Bronchial epithelial cell (primary cell): ENCODE measurements at regions not wholly inside any gene's neighbourhood (a gene's known extent, or its start where the extent isn't known, plus 50 kb on each side); places are given as distances from the start of the nearest gene placed in this dataset.

Experiments used
- DNase-seq: peaks from one replicate; pipeline ENCODE4 v3.0.0-alpha.2; 2010; ENCODE audit warnings: low read depth
- FAIRE-seq: peaks from 2 replicates; lab custom pipeline; 2011; peaks lifted over from hg19 to GRCh38; lab: Jason Lieb, UNC
- H3K27me3 ChIP-seq: 2 replicates; pipeline ENCODE4 v1.5.1; 2011; ENCODE audit warnings: low read length; ENCODE audit not compliant: control insufficient read depth, insufficient read depth
- H3K36me3 ChIP-seq: 2 replicates; pipeline ENCODE4 v1.5.1; 2011; ENCODE audit warnings: low read length; ENCODE audit not compliant: control insufficient read depth, insufficient read depth
- H3K4me3 ChIP-seq: 2 replicates; pipeline ENCODE4 v1.5.1; 2011; ENCODE audit warnings: mild to moderate bottlenecking, low read depth, low read length, control low read depth
- TF ChIP-seq, protein P1 (sequence below): IDR thresholded peaks from 2 replicates; pipeline ENCODE4 v1.5.1; 2011; ENCODE audit warnings: mild to moderate bottlenecking, moderate library complexity, low read length, control low read depth, inconsistent platforms; ENCODE audit not compliant: insufficient read depth, severe bottlenecking

DNA sequence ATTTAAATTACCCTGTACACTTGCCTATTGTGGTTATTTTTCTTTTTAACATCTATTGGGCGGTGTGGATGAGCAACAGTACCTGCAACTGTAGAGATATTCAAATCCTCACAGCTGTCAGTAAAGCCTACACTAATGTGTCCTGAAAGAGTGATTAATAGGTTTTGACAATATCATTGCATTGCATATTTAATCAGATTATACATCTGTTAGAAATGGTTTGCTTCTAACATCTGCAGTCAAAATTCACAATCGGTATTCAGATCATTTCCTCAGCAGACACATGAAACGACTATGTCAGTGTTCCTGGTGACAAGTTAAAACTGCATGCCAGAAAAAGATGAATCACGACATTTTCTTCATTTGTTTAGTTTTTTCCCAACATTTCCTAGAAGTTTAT lies 254.6 kb upstream of the EPHA5 start:
- H3K27me3 ChIP-seq = no peaks in the 10 kb centered on the region
- FAIRE-seq = no peak
- DNase-seq = no peak
- no peak overlapping the region for H3K4me3 ChIP-seq
- H3K36me3 ChIP-seq = no peaks in the 10 kb centered on the region
- TF ChIP-seq, protein P1, sequence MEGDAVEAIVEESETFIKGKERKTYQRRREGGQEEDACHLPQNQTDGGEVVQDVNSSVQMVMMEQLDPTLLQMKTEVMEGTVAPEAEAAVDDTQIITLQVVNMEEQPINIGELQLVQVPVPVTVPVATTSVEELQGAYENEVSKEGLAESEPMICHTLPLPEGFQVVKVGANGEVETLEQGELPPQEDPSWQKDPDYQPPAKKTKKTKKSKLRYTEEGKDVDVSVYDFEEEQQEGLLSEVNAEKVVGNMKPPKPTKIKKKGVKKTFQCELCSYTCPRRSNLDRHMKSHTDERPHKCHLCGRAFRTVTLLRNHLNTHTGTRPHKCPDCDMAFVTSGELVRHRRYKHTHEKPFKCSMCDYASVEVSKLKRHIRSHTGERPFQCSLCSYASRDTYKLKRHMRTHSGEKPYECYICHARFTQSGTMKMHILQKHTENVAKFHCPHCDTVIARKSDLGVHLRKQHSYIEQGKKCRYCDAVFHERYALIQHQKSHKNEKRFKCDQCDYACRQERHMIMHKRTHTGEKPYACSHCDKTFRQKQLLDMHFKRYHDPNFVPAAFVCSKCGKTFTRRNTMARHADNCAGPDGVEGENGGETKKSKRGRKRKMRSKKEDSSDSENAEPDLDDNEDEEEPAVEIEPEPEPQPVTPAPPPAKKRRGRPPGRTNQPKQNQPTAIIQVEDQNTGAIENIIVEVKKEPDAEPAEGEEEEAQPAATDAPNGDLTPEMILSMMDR = no peak

DNA sequence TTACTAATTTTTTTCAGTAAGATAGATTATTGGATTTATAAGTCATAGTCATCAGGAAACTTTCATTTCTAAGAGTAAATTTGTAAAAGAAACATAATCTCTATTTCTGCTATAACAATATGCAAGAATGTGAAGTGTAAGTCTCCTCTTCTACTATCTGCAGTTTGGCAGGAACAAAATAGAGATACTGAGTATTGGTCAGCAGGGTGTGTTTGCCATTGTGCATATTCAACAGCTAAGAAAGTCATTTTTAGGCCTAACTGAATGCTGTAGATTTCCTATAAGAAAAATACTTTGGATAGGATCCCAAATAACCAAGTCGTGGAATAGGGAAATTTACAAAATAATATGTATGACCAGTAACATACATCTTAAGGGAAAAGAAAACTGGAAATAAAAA lies 253.3 kb upstream of the EPHA5 start:
- Histone ChIP-seq H3K4me3 (no peak overlapping the region), H3K27me3 (no peaks in the 10 kb centered on the region), H3K36me3 (no peaks in the 10 kb centered on the region)
- DNase-seq (no peak), FAIRE-seq (no peak)
- TF ChIP-seq, protein P1 = no peak

DNA sequence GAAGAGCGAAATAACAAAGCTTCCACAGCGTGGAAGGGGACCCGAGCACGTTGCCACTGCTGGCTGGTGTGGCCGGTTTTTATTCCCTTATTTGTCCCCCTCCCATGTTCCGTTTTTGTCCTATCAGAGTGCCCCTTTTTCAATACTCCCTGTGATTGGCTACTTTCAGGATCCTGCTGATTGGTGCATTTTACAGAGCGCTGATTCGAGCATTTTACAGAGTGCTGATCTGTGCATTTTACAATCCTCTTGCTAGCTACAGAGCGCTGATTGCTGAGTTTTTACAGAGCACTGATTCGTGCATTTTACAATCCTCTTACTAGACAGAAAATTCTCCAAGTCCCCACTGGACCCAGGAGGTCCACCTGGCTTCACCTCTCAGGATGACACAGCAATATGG lies 250.9 kb upstream of the EPHA5 start:
- Histone ChIP-seq H3K27me3 (no peaks in the 10 kb centered on the region), H3K36me3 (no peaks in the 10 kb centered on the region), H3K4me3 (no peak overlapping the region)
- TF ChIP-seq, protein P1 = no peak
- FAIRE-seq (no peak), DNase-seq (no peak)

DNA sequence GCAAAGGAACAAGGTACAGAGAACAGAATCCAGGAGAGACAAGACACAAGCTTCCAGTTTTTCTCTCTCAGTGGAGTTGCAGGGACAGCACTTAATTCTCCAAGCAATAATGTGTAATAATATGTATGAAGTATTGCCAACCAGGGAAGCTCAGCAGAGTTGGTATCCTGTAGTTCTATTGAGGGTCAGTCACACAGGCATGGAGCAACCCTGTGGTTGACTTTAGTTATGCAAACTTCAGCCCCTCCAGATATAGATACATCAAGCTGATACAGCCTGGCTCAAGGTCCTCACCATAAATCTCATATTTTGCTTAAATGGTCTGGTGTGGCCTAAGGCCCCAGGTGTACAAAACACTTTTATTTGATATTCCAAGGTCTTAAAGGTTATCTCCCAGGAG lies 248.6 kb upstream of the EPHA5 start:
- DNase-seq (no peak), FAIRE-seq (no peak)
- no peaks in the 10 kb centered on the region for H3K36me3 ChIP-seq
- H3K4me3 ChIP-seq = no peak overlapping the region
- TF ChIP-seq, protein P1 = no peak
- H3K27me3 ChIP-seq = no peaks in the 10 kb centered on the region

DNA sequence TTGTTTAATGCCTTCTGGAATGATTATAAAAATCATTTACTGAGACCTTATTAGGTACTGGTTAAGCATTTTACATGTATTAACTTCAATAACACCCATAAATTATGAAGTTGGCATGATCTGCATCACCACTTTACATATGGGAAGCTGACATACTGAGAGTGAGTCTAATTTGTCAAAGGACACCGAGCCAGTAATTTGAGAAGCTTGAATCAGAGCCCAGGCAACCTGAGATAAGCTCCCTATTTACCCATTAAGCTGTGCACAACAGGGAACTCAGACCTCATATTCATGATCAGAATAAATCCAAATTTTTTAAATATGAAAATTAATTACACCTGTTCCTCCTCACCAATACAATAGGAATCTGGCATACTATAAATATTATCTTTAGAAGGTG lies 247.9 kb upstream of the EPHA5 start:
- TF ChIP-seq, protein P1 = no peak
- Histone ChIP-seq H3K4me3 (no peak overlapping the region), H3K27me3 (no peaks in the 10 kb centered on the region), H3K36me3 (no peaks in the 10 kb centered on the region)
- DNase-seq = no peak
- no peak for FAIRE-seq

DNA sequence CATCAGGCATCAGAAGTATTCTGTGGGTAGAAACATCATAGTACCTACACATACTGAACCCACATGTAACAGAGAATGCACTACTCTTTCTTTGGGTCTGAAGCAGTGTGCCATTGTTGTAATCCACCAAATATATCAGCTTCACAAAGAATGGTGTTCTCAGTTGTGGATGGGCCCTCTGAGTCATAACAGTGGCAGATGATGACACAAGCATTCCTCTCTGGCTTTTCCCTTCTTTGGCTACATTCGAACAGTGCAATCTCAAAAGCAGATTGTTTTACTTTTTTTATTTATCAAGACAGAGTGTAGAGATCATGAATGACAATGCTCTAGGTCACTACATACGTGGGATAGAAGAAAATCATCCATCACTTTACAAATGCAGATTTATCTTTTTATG lies 247.2 kb upstream of the EPHA5 start:
- TF ChIP-seq, protein P1 = no peak
- no peaks in the 10 kb centered on the region for H3K27me3 ChIP-seq
- no peaks in the 10 kb centered on the region for H3K36me3 ChIP-seq
- DNase-seq = no peak
- H3K4me3 ChIP-seq = no peak overlapping the region
- FAIRE-seq = no peak
